ENCODE measurements at regions not wholly inside any gene's neighbourhood (a gene's known extent, or its start where the extent isn't known, plus 50 kb on each side); places are given as distances from the start of the nearest gene placed in this dataset.

GRCh38 chr10:21014141-21014540 lies 117.0 kb upstream of the NEBL start:
- TF ChIP-seq, protein P1, sequence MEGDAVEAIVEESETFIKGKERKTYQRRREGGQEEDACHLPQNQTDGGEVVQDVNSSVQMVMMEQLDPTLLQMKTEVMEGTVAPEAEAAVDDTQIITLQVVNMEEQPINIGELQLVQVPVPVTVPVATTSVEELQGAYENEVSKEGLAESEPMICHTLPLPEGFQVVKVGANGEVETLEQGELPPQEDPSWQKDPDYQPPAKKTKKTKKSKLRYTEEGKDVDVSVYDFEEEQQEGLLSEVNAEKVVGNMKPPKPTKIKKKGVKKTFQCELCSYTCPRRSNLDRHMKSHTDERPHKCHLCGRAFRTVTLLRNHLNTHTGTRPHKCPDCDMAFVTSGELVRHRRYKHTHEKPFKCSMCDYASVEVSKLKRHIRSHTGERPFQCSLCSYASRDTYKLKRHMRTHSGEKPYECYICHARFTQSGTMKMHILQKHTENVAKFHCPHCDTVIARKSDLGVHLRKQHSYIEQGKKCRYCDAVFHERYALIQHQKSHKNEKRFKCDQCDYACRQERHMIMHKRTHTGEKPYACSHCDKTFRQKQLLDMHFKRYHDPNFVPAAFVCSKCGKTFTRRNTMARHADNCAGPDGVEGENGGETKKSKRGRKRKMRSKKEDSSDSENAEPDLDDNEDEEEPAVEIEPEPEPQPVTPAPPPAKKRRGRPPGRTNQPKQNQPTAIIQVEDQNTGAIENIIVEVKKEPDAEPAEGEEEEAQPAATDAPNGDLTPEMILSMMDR (conservative IDR thresholded peaks at IDR 0.05 in 1 of 2, IDR thresholded peaks at IDR 0.05 in 1 of 2; ENCODE audit: low read depth in 1 of 2, low read length in 2 of 2), result no peak
- no peak for TF ChIP-seq EZH2 (IDR thresholded peaks at IDR 0.05; ENCODE audit: low read length, missing control alignments)
